GM23338 (cell line): ENCODE measurements at regions not wholly inside any gene's neighbourhood (a gene's known extent, or its start where the extent isn't known, plus 50 kb on each side); places are given as distances from the start of the nearest gene placed in this dataset.

Experiments
- ATAC-seq: fragments of 200-7000 bp; cut with Tn5 transposase; 3 replicates; pipeline ENCODE4 v1.9.1; 2020
- DNase-seq: peaks from one replicate; pipeline ENCODE4 v3.0.0-alpha.2; 2015; ENCODE audit warnings: low spot score
- H2AFZ ChIP-seq: fragments of 200-600 bp; sonication (generic); 2 replicates; pipeline ENCODE4 v1.8.0; 2016; ENCODE audit warnings: antibody characterized with exemption, mild to moderate bottlenecking, moderate library complexity
- H3F3A ChIP-seq: fragments of 200-600 bp; sonication (generic); replicated peaks from 2 replicates; pipeline ENCODE4 v1.8.0; 2017; ENCODE audit warnings: antibody characterized with exemption, mixed run types, low read depth
- H3K27ac ChIP-seq: fragments of 200-600 bp; sonication (generic); 2 replicates; pipeline ENCODE4 v1.6.1; 2016; ENCODE audit warnings: low read depth
- H3K27me3 ChIP-seq: fragments of 200-600 bp; sonication (generic); 2 replicates; pipeline ENCODE4 v1.8.0; 2016; ENCODE audit warnings: mild to moderate bottlenecking, mixed run types, moderate library complexity; ENCODE audit not compliant: insufficient read depth
- H3K36me3 ChIP-seq: fragments of 200-600 bp; sonication (generic); 2 replicates; pipeline ENCODE4 v1.8.0; 2016; ENCODE audit warnings: mild to moderate bottlenecking; ENCODE audit not compliant: insufficient read depth
- H3K4me1 ChIP-seq: fragments of 200-600 bp; sonication (generic); 2 replicates; pipeline ENCODE4 v1.8.0; 2016; ENCODE audit warnings: mild to moderate bottlenecking, moderate library complexity; ENCODE audit not compliant: insufficient read depth
- H3K4me2 ChIP-seq: fragments of 200-600 bp; sonication (generic); 2 replicates; pipeline ENCODE4 v1.7.1; 2017; ENCODE audit warnings: mixed run types
- H3K4me3 ChIP-seq: fragments of 200-600 bp; sonication (generic); 2 replicates; pipeline ENCODE4 v1.6.1; 2016; ENCODE audit warnings: mixed run types
- H3K79me2 ChIP-seq: fragments of 200-600 bp; sonication (generic); replicated peaks from 2 replicates; pipeline ENCODE4 v1.8.0; 2017; ENCODE audit warnings: mild to moderate bottlenecking; ENCODE audit not compliant: insufficient read depth
- H3K9me2 ChIP-seq: fragments of 200-600 bp; sonication (generic); 2 replicates; pipeline ENCODE4 v1.8.0; 2017; ENCODE audit not compliant: insufficient read depth
- H4K20me1 ChIP-seq: fragments of 200-600 bp; sonication (generic); replicated peaks from 2 replicates; pipeline ENCODE4 v1.8.0; 2017; ENCODE audit warnings: mild to moderate bottlenecking; ENCODE audit not compliant: insufficient read depth
- H3K27ac Mint-ChIP-seq: 2 replicates; pipeline ENCODE4 v1.8.0; 2020; ENCODE audit warnings: inconsistent platforms, mild to moderate bottlenecking, moderate library complexity, mixed read lengths
- H3K27me3 Mint-ChIP-seq: 3 replicates; pipeline ENCODE4 v1.8.0; 2022; ENCODE audit warnings: low read depth, mild to moderate bottlenecking, moderate library complexity, mixed read lengths, inconsistent platforms; ENCODE audit not compliant: insufficient read depth, poor library complexity
- H3K36me3 Mint-ChIP-seq: 3 replicates; pipeline ENCODE4 v1.8.0; 2021; ENCODE audit warnings: low read depth, mild to moderate bottlenecking, inconsistent platforms, moderate library complexity, mixed read lengths
- H3K4me1 Mint-ChIP-seq: 3 replicates; pipeline ENCODE4 v1.8.0; 2020; ENCODE audit warnings: mild to moderate bottlenecking, inconsistent platforms, mixed read lengths
- H3K4me3 Mint-ChIP-seq: 3 replicates; pipeline ENCODE4 v1.8.0; 2021; ENCODE audit warnings: moderate library complexity, mild to moderate bottlenecking, inconsistent platforms, mixed read lengths
- H3K9me3 Mint-ChIP-seq: 3 replicates; pipeline ENCODE4 v1.8.0; 2020; ENCODE audit warnings: moderate library complexity, mild to moderate bottlenecking, inconsistent platforms, mixed read lengths
- EZH2 ChIP-seq: fragments of 200-600 bp; sonication (generic); IDR thresholded peaks from one replicate; pipeline ENCODE4 v1.8.0; 2017; ENCODE audit warnings: antibody characterized with exemption, mild to moderate bottlenecking, low read depth; ENCODE audit not compliant: unreplicated experiment
- EZH2phosphoT487 ChIP-seq: fragments of 200-600 bp; sonication (generic); IDR thresholded peaks from one replicate; pipeline ENCODE4 v1.8.1; 2018; ENCODE audit warnings: antibody characterized with exemption; ENCODE audit not compliant: unreplicated experiment
- JUNB ChIP-seq: IDR thresholded peaks from one replicate; pipeline ENCODE4 v1.6.1; 2016; ENCODE audit warnings: antibody characterized with exemption; ENCODE audit not compliant: unreplicated experiment
- POLR2AphosphoS5 ChIP-seq: IDR thresholded peaks from 2 replicates; pipeline ENCODE4 v1.6.1; 2016; ENCODE audit warnings: antibody characterized with exemption, low read depth
- STAT1 ChIP-seq: IDR thresholded peaks from one replicate; pipeline ENCODE4 v1.6.1; 2016; ENCODE audit warnings: antibody characterized with exemption; ENCODE audit not compliant: unreplicated experiment
- ZNF114 ChIP-seq: fragments of 250-450 bp; sonication (Bioruptor Pico); IDR thresholded peaks from 2 replicates; pipeline ENCODE4 v1.5.0; 2020; ENCODE audit warnings: mild to moderate bottlenecking, moderate library complexity
- ZNF331 ChIP-seq: fragments of 250-450 bp; sonication (Bioruptor Pico); IDR thresholded peaks from 2 replicates; pipeline ENCODE4 v1.5.0; 2020; ENCODE audit warnings: low read depth, mild to moderate bottlenecking, moderate library complexity
- TF ChIP-seq, protein P1 (sequence below): IDR thresholded peaks from 2 replicates; pipeline ENCODE4 v1.6.1; 2016; ENCODE audit warnings: antibody characterized with exemption
- TF ChIP-seq, protein P2 (sequence below): fragments of 250-450 bp; sonication (Bioruptor Pico); IDR thresholded peaks from 2 replicates; pipeline ENCODE4 v1.5.0; 2020; ENCODE audit warnings: mild to moderate bottlenecking, moderate library complexity

DNA sequence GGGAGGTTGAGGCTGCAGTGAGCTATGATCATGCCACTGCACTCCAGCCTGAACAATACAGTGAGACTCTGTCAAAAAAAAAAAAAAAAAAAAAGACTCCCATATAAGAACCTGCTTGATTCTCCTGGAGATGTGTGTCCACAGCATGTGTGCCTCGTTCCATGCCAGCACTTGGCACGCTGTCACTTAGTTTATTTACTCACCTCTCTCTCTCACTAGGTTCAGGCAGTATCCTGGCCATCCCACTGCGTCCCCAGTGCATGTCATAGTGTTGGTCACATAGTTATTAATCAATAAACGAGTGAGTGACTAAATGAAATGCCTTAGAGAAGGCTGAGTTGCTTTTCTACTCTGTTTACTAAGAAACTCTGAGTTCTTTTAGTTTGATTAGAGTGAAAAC lies 79.1 kb upstream of the GPR12 start:
- Histone ChIP-seq H3K36me3 (no peaks in the 10 kb centered on the region), H2AFZ (no peak overlapping the region), H3K4me2 (no peak overlapping the region), H4K20me1 (no peaks in the 10 kb centered on the region), H3K4me3 (no peak overlapping the region), H3K9me2 (no peaks in the 10 kb centered on the region), H3K79me2 (no peaks in the 10 kb centered on the region), H3F3A (no peaks in the 10 kb centered on the region), H3K27ac (no peak overlapping the region), H3K27me3 (no peaks in the 10 kb centered on the region), H3K4me1 (peaks cover under 1% of the 10 kb centered on the region; the same call in 1 of the 2 replicates)
- ATAC-seq (no peak), DNase-seq (no peak)
- H3K4me1 Mint-ChIP-seq = peaks cover 10% of the 10 kb centered on the region
- peaks cover 2% of the 10 kb centered on the region for H3K27me3 Mint-ChIP-seq
- no peaks in the 10 kb centered on the region for H3K9me3 Mint-ChIP-seq
- no peak overlapping the region for H3K4me3 Mint-ChIP-seq
- no peaks in the 10 kb centered on the region for H3K36me3 Mint-ChIP-seq
- H3K27ac Mint-ChIP-seq = no peak overlapping the region
- TF ChIP-seq ZNF114 = no peak
- TF ChIP-seq, protein P1, sequence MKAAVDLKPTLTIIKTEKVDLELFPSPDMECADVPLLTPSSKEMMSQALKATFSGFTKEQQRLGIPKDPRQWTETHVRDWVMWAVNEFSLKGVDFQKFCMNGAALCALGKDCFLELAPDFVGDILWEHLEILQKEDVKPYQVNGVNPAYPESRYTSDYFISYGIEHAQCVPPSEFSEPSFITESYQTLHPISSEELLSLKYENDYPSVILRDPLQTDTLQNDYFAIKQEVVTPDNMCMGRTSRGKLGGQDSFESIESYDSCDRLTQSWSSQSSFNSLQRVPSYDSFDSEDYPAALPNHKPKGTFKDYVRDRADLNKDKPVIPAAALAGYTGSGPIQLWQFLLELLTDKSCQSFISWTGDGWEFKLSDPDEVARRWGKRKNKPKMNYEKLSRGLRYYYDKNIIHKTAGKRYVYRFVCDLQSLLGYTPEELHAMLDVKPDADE = no peak
- TF ChIP-seq EZH2 = no peak
- no peak for TF ChIP-seq ZNF331 (CRISPR knock-in tag)
- no peak for TF ChIP-seq STAT1
- TF ChIP-seq, protein P2, sequence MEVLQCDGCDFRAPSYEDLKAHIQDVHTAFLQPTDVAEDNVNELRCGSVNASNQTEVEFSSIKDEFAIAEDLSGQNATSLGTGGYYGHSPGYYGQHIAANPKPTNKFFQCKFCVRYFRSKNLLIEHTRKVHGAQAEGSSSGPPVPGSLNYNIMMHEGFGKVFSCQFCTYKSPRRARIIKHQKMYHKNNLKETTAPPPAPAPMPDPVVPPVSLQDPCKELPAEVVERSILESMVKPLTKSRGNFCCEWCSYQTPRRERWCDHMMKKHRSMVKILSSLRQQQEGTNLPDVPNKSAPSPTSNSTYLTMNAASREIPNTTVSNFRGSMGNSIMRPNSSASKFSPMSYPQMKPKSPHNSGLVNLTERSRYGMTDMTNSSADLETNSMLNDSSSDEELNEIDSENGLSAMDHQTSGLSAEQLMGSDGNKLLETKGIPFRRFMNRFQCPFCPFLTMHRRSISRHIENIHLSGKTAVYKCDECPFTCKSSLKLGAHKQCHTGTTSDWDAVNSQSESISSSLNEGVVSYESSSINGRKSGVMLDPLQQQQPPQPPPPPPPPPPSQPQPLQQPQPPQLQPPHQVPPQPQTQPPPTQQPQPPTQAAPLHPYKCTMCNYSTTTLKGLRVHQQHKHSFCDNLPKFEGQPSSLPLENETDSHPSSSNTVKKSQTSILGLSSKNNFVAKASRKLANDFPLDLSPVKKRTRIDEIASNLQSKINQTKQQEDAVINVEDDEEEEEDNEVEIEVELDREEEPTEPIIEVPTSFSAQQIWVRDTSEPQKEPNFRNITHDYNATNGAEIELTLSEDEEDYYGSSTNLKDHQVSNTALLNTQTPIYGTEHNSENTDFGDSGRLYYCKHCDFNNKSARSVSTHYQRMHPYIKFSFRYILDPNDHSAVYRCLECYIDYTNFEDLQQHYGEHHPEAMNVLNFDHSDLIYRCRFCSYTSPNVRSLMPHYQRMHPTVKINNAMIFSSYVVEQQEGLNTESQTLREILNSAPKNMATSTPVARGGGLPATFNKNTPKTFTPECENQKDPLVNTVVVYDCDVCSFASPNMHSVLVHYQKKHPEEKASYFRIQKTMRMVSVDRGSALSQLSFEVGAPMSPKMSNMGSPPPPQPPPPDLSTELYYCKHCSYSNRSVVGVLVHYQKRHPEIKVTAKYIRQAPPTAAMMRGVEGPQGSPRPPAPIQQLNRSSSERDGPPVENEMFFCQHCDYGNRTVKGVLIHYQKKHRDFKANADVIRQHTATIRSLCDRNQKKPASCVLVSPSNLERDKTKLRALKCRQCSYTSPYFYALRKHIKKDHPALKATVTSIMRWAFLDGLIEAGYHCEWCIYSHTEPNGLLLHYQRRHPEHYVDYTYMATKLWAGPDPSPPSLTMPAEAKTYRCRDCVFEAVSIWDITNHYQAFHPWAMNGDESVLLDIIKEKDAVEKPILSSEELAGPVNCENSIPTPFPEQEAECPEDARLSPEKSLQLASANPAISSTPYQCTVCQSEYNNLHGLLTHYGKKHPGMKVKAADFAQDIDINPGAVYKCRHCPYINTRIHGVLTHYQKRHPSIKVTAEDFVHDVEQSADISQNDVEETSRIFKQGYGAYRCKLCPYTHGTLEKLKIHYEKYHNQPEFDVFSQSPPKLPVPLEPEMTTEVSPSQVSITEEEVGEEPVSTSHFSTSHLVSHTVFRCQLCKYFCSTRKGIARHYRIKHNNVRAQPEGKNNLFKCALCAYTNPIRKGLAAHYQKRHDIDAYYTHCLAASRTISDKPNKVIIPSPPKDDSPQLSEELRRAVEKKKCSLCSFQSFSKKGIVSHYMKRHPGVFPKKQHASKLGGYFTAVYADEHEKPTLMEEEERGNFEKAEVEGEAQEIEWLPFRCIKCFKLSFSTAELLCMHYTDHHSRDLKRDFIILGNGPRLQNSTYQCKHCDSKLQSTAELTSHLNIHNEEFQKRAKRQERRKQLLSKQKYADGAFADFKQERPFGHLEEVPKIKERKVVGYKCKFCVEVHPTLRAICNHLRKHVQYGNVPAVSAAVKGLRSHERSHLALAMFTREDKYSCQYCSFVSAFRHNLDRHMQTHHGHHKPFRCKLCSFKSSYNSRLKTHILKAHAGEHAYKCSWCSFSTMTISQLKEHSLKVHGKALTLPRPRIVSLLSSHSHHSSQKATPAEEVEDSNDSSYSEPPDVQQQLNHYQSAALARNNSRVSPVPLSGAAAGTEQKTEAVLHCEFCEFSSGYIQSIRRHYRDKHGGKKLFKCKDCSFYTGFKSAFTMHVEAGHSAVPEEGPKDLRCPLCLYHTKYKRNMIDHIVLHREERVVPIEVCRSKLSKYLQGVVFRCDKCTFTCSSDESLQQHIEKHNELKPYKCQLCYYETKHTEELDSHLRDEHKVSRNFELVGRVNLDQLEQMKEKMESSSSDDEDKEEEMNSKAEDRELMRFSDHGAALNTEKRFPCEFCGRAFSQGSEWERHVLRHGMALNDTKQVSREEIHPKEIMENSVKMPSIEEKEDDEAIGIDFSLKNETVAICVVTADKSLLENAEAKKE (CRISPR knock-in tag) = no peak
- no peak for TF ChIP-seq POLR2AphosphoS5
- no peak for TF ChIP-seq JUNB
- no peak for TF ChIP-seq EZH2phosphoT487
